ENCODE measurements at regions not wholly inside any gene's neighbourhood (a gene's known extent, or its start where the extent isn't known, plus 50 kb on each side); places are given as distances from the start of the nearest gene placed in this dataset.

DNA sequence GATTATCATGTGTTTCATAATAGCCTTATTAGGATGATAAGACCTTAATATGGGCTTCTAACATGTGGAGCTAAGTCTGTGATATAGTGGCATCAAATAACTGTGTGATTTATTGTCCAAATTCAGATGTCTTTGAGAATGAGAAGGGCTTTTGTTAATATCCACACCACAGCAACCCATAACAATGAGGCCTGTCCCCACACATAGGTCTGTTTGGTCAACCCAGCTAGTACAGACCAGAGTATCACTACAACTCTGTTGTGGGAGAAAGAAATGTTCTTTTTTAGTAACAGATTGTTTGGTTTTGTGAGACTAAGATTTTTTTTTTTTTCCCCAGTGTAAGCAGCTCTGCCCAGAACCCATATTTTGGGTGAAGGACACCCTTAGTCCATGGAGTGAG lies 439.2 kb downstream of the PIK3C3 start:
- no peak overlapping the region for H3K4me2 ChIP-seq (ENCODE audit: unreplicated experiment)
- H3F3A ChIP-seq (ENCODE audit: insufficient read depth), result no peaks in the 10 kb centered on the region
- H2AFZ ChIP-seq, result no peak overlapping the region
- H3K36me3 ChIP-seq (ENCODE audit: low read depth), result no peaks in the 10 kb centered on the region
- no peaks in the 10 kb centered on the region for H3K27me3 ChIP-seq (replicated peaks; ENCODE audit: insufficient read depth)
- no peaks in the 10 kb centered on the region for H3K9me3 ChIP-seq (ENCODE audit: low read depth)
- no peak overlapping the region for H3K27ac ChIP-seq
- H4K20me1 ChIP-seq (ENCODE audit: insufficient read depth), result no peaks in the 10 kb centered on the region
- TF ChIP-seq EZH2phosphoT487 (IDR thresholded peaks at IDR 0.05; ENCODE audit: insufficient read depth, low read depth) (no peak), EZH2 (IDR thresholded peaks at IDR 0.05; ENCODE audit: insufficient read depth, poor library complexity, severe bottlenecking) (no peak)
- in situ Hi-C loops (cut with MboI), result no loop called here
- H3K79me2 ChIP-seq (ENCODE audit: insufficient read depth), result no peaks in the 10 kb centered on the region
- H3K4me1 ChIP-seq (ENCODE audit: insufficient read depth), result no peaks in the 10 kb centered on the region
- H3K9me2 ChIP-seq (ENCODE audit: insufficient read depth), result no peaks in the 10 kb centered on the region
- DNase-seq, result no peak
- H3K9ac ChIP-seq, result no peak overlapping the region
- H3K4me3 ChIP-seq, result no peak overlapping the region

GRCh38 chr18:42401131-42401673 lies 446.2 kb downstream of the PIK3C3 start:
- no peaks in the 10 kb centered on the region for H3K27me3 ChIP-seq (replicated peaks; ENCODE audit: insufficient read depth)
- H3K4me3 ChIP-seq, result no peak overlapping the region
- H2AFZ ChIP-seq, result no peak overlapping the region
- no peak for DNase-seq
- H3K36me3 ChIP-seq (ENCODE audit: low read depth), result no peaks in the 10 kb centered on the region
- no peak overlapping the region for H3K4me2 ChIP-seq (ENCODE audit: unreplicated experiment)
- 58 to 61% methylated on average over 4 of the region's 4 CpGs for WGBS, 2 experiments (ENCODE audit: low coverage in 1 of 2, low lambda C conversion rate in 2 of 2, missing lambda C conversion rate in 2 of 2)
- H3K9me3 ChIP-seq (ENCODE audit: low read depth), result no peaks in the 10 kb centered on the region
- no peaks in the 10 kb centered on the region for H3K79me2 ChIP-seq (ENCODE audit: insufficient read depth)
- H3K27ac ChIP-seq, result no peak overlapping the region
- no peaks in the 10 kb centered on the region for H3K4me1 ChIP-seq (ENCODE audit: insufficient read depth)
- no peaks in the 10 kb centered on the region for H4K20me1 ChIP-seq (ENCODE audit: insufficient read depth)
- no peak overlapping the region for H3K9ac ChIP-seq
- no peak for TF ChIP-seq EZH2 (IDR thresholded peaks at IDR 0.05; ENCODE audit: insufficient read depth, poor library complexity, severe bottlenecking)
- no peak for TF ChIP-seq EZH2phosphoT487 (IDR thresholded peaks at IDR 0.05; ENCODE audit: insufficient read depth, low read depth)
- no peaks in the 10 kb centered on the region for H3F3A ChIP-seq (ENCODE audit: insufficient read depth)
- H3K9me2 ChIP-seq (ENCODE audit: insufficient read depth), result no peaks in the 10 kb centered on the region
- in situ Hi-C loops (cut with MboI), result no loop called here

DNA sequence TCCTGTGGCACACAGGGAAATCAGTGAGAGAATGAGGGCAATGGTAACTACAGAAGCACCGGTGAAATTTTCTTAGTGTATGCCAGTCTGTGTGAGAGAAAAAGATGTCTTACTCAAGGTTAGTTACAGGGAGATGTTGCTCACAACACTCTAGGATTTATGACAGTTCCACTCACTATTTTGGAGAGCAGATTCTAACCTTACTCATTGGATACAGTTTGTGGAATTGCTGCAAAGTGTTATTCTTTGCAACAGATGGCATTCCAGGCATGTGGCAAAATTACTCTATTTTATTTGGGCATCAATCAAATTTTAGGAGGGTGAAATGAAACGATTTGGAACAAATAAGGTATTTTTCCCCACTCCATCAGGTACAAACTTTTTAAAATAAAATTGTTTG lies 449.1 kb downstream of the PIK3C3 start:
- Histone ChIP-seq H3K9me2 (ENCODE audit: insufficient read depth) (no peaks in the 10 kb centered on the region), H3K27ac (no peak overlapping the region), H3K27me3 (replicated peaks; ENCODE audit: insufficient read depth) (no peaks in the 10 kb centered on the region), H3K9ac (no peak overlapping the region), H3K4me2 (ENCODE audit: unreplicated experiment) (no peak overlapping the region), H4K20me1 (ENCODE audit: insufficient read depth) (no peaks in the 10 kb centered on the region), H3K79me2 (ENCODE audit: insufficient read depth) (no peaks in the 10 kb centered on the region), H3K9me3 (ENCODE audit: low read depth) (no peaks in the 10 kb centered on the region), H2AFZ (no peak overlapping the region), H3K4me3 (no peak overlapping the region), H3K36me3 (ENCODE audit: low read depth) (no peaks in the 10 kb centered on the region), H3K4me1 (ENCODE audit: insufficient read depth) (no peaks in the 10 kb centered on the region), H3F3A (ENCODE audit: insufficient read depth) (no peaks in the 10 kb centered on the region)
- TF ChIP-seq EZH2 (IDR thresholded peaks at IDR 0.05; ENCODE audit: insufficient read depth, poor library complexity, severe bottlenecking) (no peak), EZH2phosphoT487 (IDR thresholded peaks at IDR 0.05; ENCODE audit: insufficient read depth, low read depth) (no peak)
- in situ Hi-C loops (cut with MboI), result no loop called here
- DNase-seq, result no peak
- 31 to 43% methylated on average over 2 of the region's 2 CpGs for WGBS, 2 experiments (ENCODE audit: low coverage in 1 of 2, low lambda C conversion rate in 2 of 2, missing lambda C conversion rate in 2 of 2)

DNA sequence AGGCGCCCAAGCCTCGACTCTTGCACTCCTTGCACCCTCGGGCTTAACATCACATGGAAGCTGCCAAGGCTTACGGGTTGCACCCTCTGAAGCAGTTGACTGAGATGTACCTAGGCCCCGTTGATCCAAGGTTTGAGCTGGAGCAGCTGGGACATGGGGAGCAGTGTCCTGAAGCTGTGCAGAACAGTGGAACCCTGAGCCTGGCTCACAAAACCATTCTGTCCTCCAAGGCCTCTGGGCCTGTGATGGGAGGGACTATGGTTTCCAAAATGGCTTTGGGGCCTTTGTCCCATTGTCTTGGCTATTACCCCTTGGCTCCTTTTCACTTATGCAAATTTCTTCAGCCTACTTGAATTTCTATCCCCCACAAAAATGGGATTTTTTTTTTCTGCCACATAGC lies 454.0 kb downstream of the PIK3C3 start:
- Histone ChIP-seq H3K27me3 (replicated peaks; ENCODE audit: insufficient read depth) (no peaks in the 10 kb centered on the region), H3K79me2 (ENCODE audit: insufficient read depth) (no peaks in the 10 kb centered on the region), H3K4me3 (no peak overlapping the region), H3K4me2 (ENCODE audit: unreplicated experiment) (no peak overlapping the region), H3K9me2 (ENCODE audit: insufficient read depth) (no peaks in the 10 kb centered on the region), H3K36me3 (ENCODE audit: low read depth) (no peaks in the 10 kb centered on the region), H4K20me1 (ENCODE audit: insufficient read depth) (no peaks in the 10 kb centered on the region), H3K27ac (no peak overlapping the region), H3F3A (ENCODE audit: insufficient read depth) (no peaks in the 10 kb centered on the region), H3K4me1 (ENCODE audit: insufficient read depth) (peaks cover 1% of the 10 kb centered on the region; the same call in 1 of the 2 replicates), H3K9me3 (ENCODE audit: low read depth) (no peaks in the 10 kb centered on the region), H2AFZ (no peak overlapping the region), H3K9ac (no peak overlapping the region)
- TF ChIP-seq EZH2 (IDR thresholded peaks at IDR 0.05; ENCODE audit: insufficient read depth, poor library complexity, severe bottlenecking) (no peak), EZH2phosphoT487 (IDR thresholded peaks at IDR 0.05; ENCODE audit: insufficient read depth, low read depth) (no peak)
- DNase-seq, result no peak
- in situ Hi-C loops (cut with MboI), result no loop called here
- WGBS, 2 experiments (ENCODE audit: low coverage in 1 of 2, low lambda C conversion rate in 2 of 2, missing lambda C conversion rate in 2 of 2), result 19 to 34% methylated on average over 5 of the region's 5 CpGs

- in situ Hi-C loops (cut with MboI), result no loop called here
- no peak overlapping the region for H3K9ac ChIP-seq
- no peak overlapping the region for H3K27ac ChIP-seq
Observed at GRCh38 chr18:42412281-42412680, 457.2 kb downstream of the PIK3C3 start.

More at GRCh38 chr18:42412281-42412680, 457.2 kb downstream of the PIK3C3 start:
- no peak for DNase-seq
- Histone ChIP-seq H3K9me3 (ENCODE audit: low read depth) (no peaks in the 10 kb centered on the region), H3K4me3 (no peak overlapping the region), H3K36me3 (ENCODE audit: low read depth) (no peaks in the 10 kb centered on the region), H3F3A (ENCODE audit: insufficient read depth) (0 out of 2 replicates have a peak, but pooled peaks cover 12% of the 10 kb centered on the region), H3K79me2 (ENCODE audit: insufficient read depth) (no peaks in the 10 kb centered on the region), H3K9me2 (ENCODE audit: insufficient read depth) (no peaks in the 10 kb centered on the region), H3K4me2 (ENCODE audit: unreplicated experiment) (no peak overlapping the region), H3K4me1 (ENCODE audit: insufficient read depth) (peaks cover 7% of the 10 kb centered on the region; the same call in 1 of the 2 replicates), H2AFZ (no peak overlapping the region), H4K20me1 (ENCODE audit: insufficient read depth) (no peaks in the 10 kb centered on the region), H3K27me3 (replicated peaks; ENCODE audit: insufficient read depth) (no peaks in the 10 kb centered on the region)
- TF ChIP-seq EZH2phosphoT487 (IDR thresholded peaks at IDR 0.05; ENCODE audit: insufficient read depth, low read depth) (no peak), EZH2 (IDR thresholded peaks at IDR 0.05; ENCODE audit: insufficient read depth, poor library complexity, severe bottlenecking) (no peak)
- 51 to 61% methylated on average over 2 of the region's 2 CpGs for WGBS, 2 experiments (ENCODE audit: low coverage in 1 of 2, low lambda C conversion rate in 2 of 2, missing lambda C conversion rate in 2 of 2)
